WTC11 (cell line): ENCODE measurements at regions not wholly inside any gene's neighbourhood (a gene's known extent, or its start where the extent isn't known, plus 50 kb on each side); places are given as distances from the start of the nearest gene placed in this dataset.

Experiments
- ATAC-seq: fragments of 200-7000 bp; cut with Tn5 transposase; 2 replicates; pipeline ENCODE4 v1.10.0; 2021; ENCODE audit warnings: mild to moderate bottlenecking, moderate library complexity
- CTCF ChIA-PET: fragments of 300-600 bp; sonication (Branson Sonifier 250); formaldehyde crosslinking; loops from one replicate; lab custom pipeline; 2021; ENCODE audit warnings: antibody characterized with exemption; lab: Charles Lee
- POLR2A ChIA-PET: fragments of 350-600 bp; sonication (Branson Sonifier 250); formaldehyde crosslinking; loops from one replicate; lab custom pipeline; 2021; ENCODE audit warnings: antibody characterized with exemption; lab: Charles Lee
- DNase-seq: peaks from one replicate; pipeline ENCODE4 v3.0.0; 2021; ENCODE audit warnings: low spot score
- H3K27ac Mint-ChIP-seq: 2 replicates; pipeline ENCODE4 v1.8.0; 2021; ENCODE audit warnings: mixed read lengths
- H3K27me3 Mint-ChIP-seq: 2 replicates; pipeline ENCODE4 v1.8.0; 2021; ENCODE audit warnings: low read depth, mild to moderate bottlenecking, moderate library complexity, mixed read lengths
- H3K36me3 Mint-ChIP-seq: 2 replicates; pipeline ENCODE4 v1.8.0; 2021; ENCODE audit warnings: mixed read lengths
- H3K4me1 Mint-ChIP-seq: 2 replicates; pipeline ENCODE4 v1.8.0; 2022; ENCODE audit warnings: mixed read lengths
- H3K4me3 Mint-ChIP-seq: 2 replicates; pipeline ENCODE4 v1.8.0; 2021; ENCODE audit warnings: mild to moderate bottlenecking, moderate library complexity, mixed read lengths
- H3K9me3 Mint-ChIP-seq: 2 replicates; pipeline ENCODE4 v1.8.0; 2021; ENCODE audit warnings: mixed read lengths
- ARID4B ChIP-seq: sonication (generic); formaldehyde crosslinking; IDR thresholded peaks from 2 replicates; pipeline ENCODE4 v1.8.0; 2023; ENCODE audit warnings: missing genetic modification reagents, mild to moderate bottlenecking, borderline replicate concordance
- CREB1 ChIP-seq: sonication (generic); formaldehyde crosslinking; IDR thresholded peaks from 2 replicates; pipeline ENCODE4 v1.8.0; 2023; ENCODE audit warnings: mild to moderate bottlenecking, missing genetic modification reagents
- JUN ChIP-seq: sonication (generic); formaldehyde crosslinking; IDR thresholded peaks from 2 replicates; pipeline ENCODE4 v1.8.0; 2023; ENCODE audit warnings: mild to moderate bottlenecking, missing genetic modification reagents
- MYBL2 ChIP-seq: sonication (generic); formaldehyde crosslinking; IDR thresholded peaks from 2 replicates; pipeline ENCODE4 v1.8.1; 2023; ENCODE audit warnings: mild to moderate bottlenecking, moderate library complexity, missing genetic modification reagents
- NR2C2 ChIP-seq: sonication (generic); formaldehyde crosslinking; IDR thresholded peaks from 2 replicates; pipeline ENCODE4 v1.8.0; 2022; ENCODE audit warnings: mild to moderate bottlenecking, missing genetic modification reagents
- OVOL2 ChIP-seq: fragments of 250-450 bp; sonication (Bioruptor Pico); IDR thresholded peaks from 2 replicates; pipeline ENCODE4 v1.9.0; 2021; ENCODE audit warnings: mild to moderate bottlenecking, borderline replicate concordance
- PRRX2 ChIP-seq: fragments of 250-450 bp; sonication (Bioruptor Pico); IDR thresholded peaks from 2 replicates; pipeline ENCODE4 v1.8.0; 2021; ENCODE audit warnings: mild to moderate bottlenecking
- SMAD4 ChIP-seq: sonication (generic); formaldehyde crosslinking; IDR thresholded peaks from 2 replicates; pipeline ENCODE4 v1.8.0; 2022; ENCODE audit warnings: mild to moderate bottlenecking, missing genetic modification reagents
- ZNF317 ChIP-seq: sonication (generic); formaldehyde crosslinking; IDR thresholded peaks from 2 replicates; pipeline ENCODE4 v1.8.1; 2023; ENCODE audit warnings: low read depth, mild to moderate bottlenecking, moderate library complexity, missing genetic modification reagents, borderline replicate concordance
- ZNF396 ChIP-seq: fragments of 250-450 bp; sonication (Bioruptor Pico); IDR thresholded peaks from 2 replicates; pipeline ENCODE4 v1.8.0; 2021; ENCODE audit warnings: mild to moderate bottlenecking, moderate library complexity, borderline replicate concordance
- ZNF416 ChIP-seq: fragments of 250-450 bp; sonication (Bioruptor Pico); IDR thresholded peaks from 2 replicates; pipeline ENCODE4 v1.9.0; 2021; ENCODE audit warnings: mild to moderate bottlenecking, inconsistent platforms
- ZNF512 ChIP-seq: sonication (generic); formaldehyde crosslinking; IDR thresholded peaks from 2 replicates; pipeline ENCODE4 v1.8.1; 2022; ENCODE audit warnings: missing genetic modification reagents, borderline replicate concordance
- TF ChIP-seq, protein P1 (sequence below): sonication (generic); formaldehyde crosslinking; IDR thresholded peaks from 2 replicates; pipeline ENCODE4 v1.8.1; 2023; ENCODE audit warnings: mild to moderate bottlenecking, missing genetic modification reagents, moderate library complexity
- TF ChIP-seq, protein P2 (sequence below): sonication (generic); formaldehyde crosslinking; IDR thresholded peaks from 2 replicates; pipeline ENCODE4 v1.8.1; 2022; ENCODE audit warnings: low read depth, missing genetic modification reagents, borderline replicate concordance
- TF ChIP-seq, protein P3 (sequence below): sonication (generic); formaldehyde crosslinking; IDR thresholded peaks from 2 replicates; pipeline ENCODE4 v1.8.0; 2022; ENCODE audit warnings: mild to moderate bottlenecking, missing genetic modification reagents
- TF ChIP-seq, protein P4 (sequence below): fragments of 250-450 bp; sonication (Bioruptor Pico); IDR thresholded peaks from 2 replicates; pipeline ENCODE4 v1.9.0; 2021; ENCODE audit warnings: moderate library complexity, mild to moderate bottlenecking, inconsistent platforms, borderline replicate concordance
- TF ChIP-seq, protein P5 (sequence below): sonication (generic); formaldehyde crosslinking; IDR thresholded peaks from 2 replicates; pipeline ENCODE4 v1.8.1; 2022; ENCODE audit warnings: mild to moderate bottlenecking, moderate library complexity, missing genetic modification reagents

GRCh38 chr6:56832225-56832624, 122.7 kb upstream of the BEND6 start (continued):
- TF ChIP-seq, protein P1, sequence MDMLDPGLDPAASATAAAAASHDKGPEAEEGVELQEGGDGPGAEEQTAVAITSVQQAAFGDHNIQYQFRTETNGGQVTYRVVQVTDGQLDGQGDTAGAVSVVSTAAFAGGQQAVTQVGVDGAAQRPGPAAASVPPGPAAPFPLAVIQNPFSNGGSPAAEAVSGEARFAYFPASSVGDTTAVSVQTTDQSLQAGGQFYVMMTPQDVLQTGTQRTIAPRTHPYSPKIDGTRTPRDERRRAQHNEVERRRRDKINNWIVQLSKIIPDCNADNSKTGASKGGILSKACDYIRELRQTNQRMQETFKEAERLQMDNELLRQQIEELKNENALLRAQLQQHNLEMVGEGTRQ (CRISPR knock-in tag) = no peak
- no peak for TF ChIP-seq OVOL2 (CRISPR knock-in tag)
- TF ChIP-seq, protein P2, sequence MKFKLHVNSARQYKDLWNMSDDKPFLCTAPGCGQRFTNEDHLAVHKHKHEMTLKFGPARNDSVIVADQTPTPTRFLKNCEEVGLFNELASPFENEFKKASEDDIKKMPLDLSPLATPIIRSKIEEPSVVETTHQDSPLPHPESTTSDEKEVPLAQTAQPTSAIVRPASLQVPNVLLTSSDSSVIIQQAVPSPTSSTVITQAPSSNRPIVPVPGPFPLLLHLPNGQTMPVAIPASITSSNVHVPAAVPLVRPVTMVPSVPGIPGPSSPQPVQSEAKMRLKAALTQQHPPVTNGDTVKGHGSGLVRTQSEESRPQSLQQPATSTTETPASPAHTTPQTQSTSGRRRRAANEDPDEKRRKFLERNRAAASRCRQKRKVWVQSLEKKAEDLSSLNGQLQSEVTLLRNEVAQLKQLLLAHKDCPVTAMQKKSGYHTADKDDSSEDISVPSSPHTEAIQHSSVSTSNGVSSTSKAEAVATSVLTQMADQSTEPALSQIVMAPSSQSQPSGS (CRISPR knock-in tag) = no peak

- H3K4me1 Mint-ChIP-seq = peaks cover 57% of the 10 kb centered on the region
- DNase-seq (no peak), ATAC-seq (no peak)
- H3K27ac Mint-ChIP-seq = no peak overlapping the region
- H3K27me3 Mint-ChIP-seq = no peaks in the 10 kb centered on the region
- H3K4me3 Mint-ChIP-seq = no peak overlapping the region
- no peak for TF ChIP-seq MYBL2
- TF ChIP-seq NR2C2 (CRISPR knock-in tag) = no peak
- TF ChIP-seq CREB1 (CRISPR knock-in tag) = no peak
- TF ChIP-seq PRRX2 (CRISPR knock-in tag) = no peak
- TF ChIP-seq ZNF512 (CRISPR knock-in tag) = no peak
- no peak for TF ChIP-seq SMAD4 (CRISPR knock-in tag)
- no peak for TF ChIP-seq ARID4B (CRISPR knock-in tag)
- TF ChIP-seq, protein P3, sequence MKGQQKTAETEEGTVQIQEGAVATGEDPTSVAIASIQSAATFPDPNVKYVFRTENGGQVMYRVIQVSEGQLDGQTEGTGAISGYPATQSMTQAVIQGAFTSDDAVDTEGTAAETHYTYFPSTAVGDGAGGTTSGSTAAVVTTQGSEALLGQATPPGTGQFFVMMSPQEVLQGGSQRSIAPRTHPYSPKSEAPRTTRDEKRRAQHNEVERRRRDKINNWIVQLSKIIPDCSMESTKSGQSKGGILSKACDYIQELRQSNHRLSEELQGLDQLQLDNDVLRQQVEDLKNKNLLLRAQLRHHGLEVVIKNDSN = no peak
- TF ChIP-seq ZNF317 (CRISPR knock-in tag) = no peak
- TF ChIP-seq OVOL2 (CRISPR knock-in tag) = no peak
- TF ChIP-seq JUN (CRISPR knock-in tag) = no peak
- no peak for TF ChIP-seq ZNF416 (CRISPR knock-in tag)
- no peak for TF ChIP-seq ZNF396 (CRISPR knock-in tag)
- TF ChIP-seq, protein P4, sequence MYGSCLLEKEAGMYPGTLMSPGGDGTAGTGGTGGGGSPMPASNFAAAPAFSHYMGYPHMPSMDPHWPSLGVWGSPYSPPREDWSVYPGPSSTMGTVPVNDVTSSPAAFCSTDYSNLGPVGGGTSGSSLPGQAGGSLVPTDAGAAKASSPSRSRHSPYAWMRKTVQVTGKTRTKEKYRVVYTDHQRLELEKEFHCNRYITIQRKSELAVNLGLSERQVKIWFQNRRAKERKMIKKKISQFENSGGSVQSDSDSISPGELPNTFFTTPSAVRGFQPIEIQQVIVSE (CRISPR knock-in tag) = no peak
- TF ChIP-seq, protein P5, sequence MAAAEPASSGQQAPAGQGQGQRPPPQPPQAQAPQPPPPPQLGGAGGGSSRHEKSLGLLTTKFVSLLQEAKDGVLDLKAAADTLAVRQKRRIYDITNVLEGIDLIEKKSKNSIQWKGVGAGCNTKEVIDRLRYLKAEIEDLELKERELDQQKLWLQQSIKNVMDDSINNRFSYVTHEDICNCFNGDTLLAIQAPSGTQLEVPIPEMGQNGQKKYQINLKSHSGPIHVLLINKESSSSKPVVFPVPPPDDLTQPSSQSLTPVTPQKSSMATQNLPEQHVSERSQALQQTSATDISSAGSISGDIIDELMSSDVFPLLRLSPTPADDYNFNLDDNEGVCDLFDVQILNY (CRISPR knock-in tag) = no peak
- peaks cover 9% of the 10 kb centered on the region for H3K36me3 Mint-ChIP-seq
- ChIA-PET POLR2A (no interaction called here), CTCF (interaction anchor here (0.8 kb wide), 1 partner anchor 20 kb away, joined by 5 read pairs; no protein-coding TSS in a partner anchor)
- H3K9me3 Mint-ChIP-seq = peaks cover 13% of the 10 kb centered on the region; the same call in 1 of the 2 replicates
These were observed 123.6 kb upstream of the BEND6 start for GRCh38 chr6:56831334-56831733.
